OCI-LY3 (cell line): ENCODE measurements at regions not wholly inside any gene's neighbourhood (a gene's known extent, or its start where the extent isn't known, plus 50 kb on each side); places are given as distances from the start of the nearest gene placed in this dataset.

Experiments
- EZH2phosphoT487 ChIP-seq: fragments of 200-600 bp; shearing (Covaris generic); IDR thresholded peaks from 2 replicates; pipeline ENCODE4 v1.6.1; 2018; ENCODE audit warnings: antibody characterized with exemption, mixed run types, low read depth
- TF ChIP-seq, protein P1 (sequence below): fragments of 200-600, 300-600 bp; sonication (generic); IDR thresholded peaks from 2 replicates; pipeline ENCODE4 v1.5.1; 2014; ENCODE audit warnings: antibody characterized with exemption, low read length, low read depth

GRCh38 chr1:243980071-243980470 is 71.0 kb upstream of the ZBTB18 start:
- TF ChIP-seq, protein P1, sequence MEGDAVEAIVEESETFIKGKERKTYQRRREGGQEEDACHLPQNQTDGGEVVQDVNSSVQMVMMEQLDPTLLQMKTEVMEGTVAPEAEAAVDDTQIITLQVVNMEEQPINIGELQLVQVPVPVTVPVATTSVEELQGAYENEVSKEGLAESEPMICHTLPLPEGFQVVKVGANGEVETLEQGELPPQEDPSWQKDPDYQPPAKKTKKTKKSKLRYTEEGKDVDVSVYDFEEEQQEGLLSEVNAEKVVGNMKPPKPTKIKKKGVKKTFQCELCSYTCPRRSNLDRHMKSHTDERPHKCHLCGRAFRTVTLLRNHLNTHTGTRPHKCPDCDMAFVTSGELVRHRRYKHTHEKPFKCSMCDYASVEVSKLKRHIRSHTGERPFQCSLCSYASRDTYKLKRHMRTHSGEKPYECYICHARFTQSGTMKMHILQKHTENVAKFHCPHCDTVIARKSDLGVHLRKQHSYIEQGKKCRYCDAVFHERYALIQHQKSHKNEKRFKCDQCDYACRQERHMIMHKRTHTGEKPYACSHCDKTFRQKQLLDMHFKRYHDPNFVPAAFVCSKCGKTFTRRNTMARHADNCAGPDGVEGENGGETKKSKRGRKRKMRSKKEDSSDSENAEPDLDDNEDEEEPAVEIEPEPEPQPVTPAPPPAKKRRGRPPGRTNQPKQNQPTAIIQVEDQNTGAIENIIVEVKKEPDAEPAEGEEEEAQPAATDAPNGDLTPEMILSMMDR, result no peak
- TF ChIP-seq EZH2phosphoT487, result no peak
